ENCODE measurements at regions not wholly inside any gene's neighbourhood (a gene's known extent, or its start where the extent isn't known, plus 50 kb on each side); places are given as distances from the start of the nearest gene placed in this dataset.
A peak's percentile ranks its signal among the peaks of the same experiment; 100 is the strongest.
"Not testable (repeated sequence)": the region's sequence is repeated elsewhere in the genome, so short reads cannot be mapped to it uniquely, and the experiment has no call there.

DNA sequence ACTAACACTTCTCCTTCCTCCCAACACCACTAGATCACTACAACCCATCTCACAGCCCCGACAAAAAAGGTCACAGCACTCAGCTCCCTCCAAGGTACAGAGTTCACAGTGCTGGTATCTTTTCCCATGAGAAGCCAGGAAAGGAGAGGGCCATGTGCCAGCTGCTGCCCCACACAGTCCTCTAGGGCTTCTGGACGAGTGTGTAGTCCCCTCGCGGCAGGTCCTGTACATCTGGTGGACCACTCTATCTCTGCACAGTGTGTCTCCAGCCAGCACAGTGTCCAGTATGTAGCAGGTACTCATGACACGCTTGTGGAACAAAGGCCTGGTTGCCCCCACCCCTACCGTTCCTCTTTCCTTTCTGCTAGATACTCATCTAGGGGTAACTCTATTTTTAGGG, 134.4 kb upstream of the FOXN3 start:
- Histone ChIP-seq H3K27ac (no peak overlapping the region), H3K4me1 (no peaks in the 10 kb centered on the region), H3K36me3 (no peaks in the 10 kb centered on the region), H3K9me3 (no peaks in the 10 kb centered on the region), H3K4me3 (no peak overlapping the region), H3K27me3 (no peaks in the 10 kb centered on the region)
- TF ChIP-seq, protein P1, sequence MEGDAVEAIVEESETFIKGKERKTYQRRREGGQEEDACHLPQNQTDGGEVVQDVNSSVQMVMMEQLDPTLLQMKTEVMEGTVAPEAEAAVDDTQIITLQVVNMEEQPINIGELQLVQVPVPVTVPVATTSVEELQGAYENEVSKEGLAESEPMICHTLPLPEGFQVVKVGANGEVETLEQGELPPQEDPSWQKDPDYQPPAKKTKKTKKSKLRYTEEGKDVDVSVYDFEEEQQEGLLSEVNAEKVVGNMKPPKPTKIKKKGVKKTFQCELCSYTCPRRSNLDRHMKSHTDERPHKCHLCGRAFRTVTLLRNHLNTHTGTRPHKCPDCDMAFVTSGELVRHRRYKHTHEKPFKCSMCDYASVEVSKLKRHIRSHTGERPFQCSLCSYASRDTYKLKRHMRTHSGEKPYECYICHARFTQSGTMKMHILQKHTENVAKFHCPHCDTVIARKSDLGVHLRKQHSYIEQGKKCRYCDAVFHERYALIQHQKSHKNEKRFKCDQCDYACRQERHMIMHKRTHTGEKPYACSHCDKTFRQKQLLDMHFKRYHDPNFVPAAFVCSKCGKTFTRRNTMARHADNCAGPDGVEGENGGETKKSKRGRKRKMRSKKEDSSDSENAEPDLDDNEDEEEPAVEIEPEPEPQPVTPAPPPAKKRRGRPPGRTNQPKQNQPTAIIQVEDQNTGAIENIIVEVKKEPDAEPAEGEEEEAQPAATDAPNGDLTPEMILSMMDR (IDR thresholded peaks at IDR 0.05): no peak
- no peak for TF ChIP-seq POLR2A (IDR thresholded peaks at IDR 0.05)
- ATAC-seq: peak in 2 of 4 donors; percentile 22 to 89
- WGBS (ENCODE audit: insufficient coverage, low coverage, low lambda C conversion rate, missing lambda C conversion rate): 51% methylated on average over 5 of the region's 6 CpGs
- intact Hi-C loops (cut with DNase I): no loop called here
- no peak for DNase-seq

DNA sequence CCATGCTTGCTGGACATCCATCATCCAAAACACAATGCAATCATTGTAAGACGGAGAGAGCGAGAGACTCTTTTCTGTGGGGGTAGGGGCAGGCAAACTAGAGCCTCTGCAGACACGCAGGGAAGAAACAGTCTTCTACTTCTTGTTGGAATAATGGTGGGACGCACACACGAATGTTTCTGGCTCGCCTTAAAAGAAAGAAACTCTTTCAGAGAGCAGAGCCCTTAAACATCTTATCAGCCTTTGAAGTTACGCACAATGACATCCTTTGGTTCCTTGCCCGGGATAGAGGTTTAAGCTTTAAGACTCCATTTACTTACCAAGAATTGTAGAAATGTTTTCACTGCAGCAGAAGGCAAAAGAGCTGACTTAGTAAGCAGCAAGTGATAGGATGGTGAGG, 133.8 kb upstream of the FOXN3 start:
- no peaks in the 10 kb centered on the region for H3K27me3 ChIP-seq
- 77% methylated on average over 7 of the region's 8 CpGs for WGBS (ENCODE audit: insufficient coverage, low coverage, low lambda C conversion rate, missing lambda C conversion rate)
- no peaks in the 10 kb centered on the region for H3K36me3 ChIP-seq
- H3K4me1 ChIP-seq: no peaks in the 10 kb centered on the region
- ATAC-seq (no peak), DNase-seq (no peak)
- H3K4me3 ChIP-seq: no peak overlapping the region
- no peaks in the 10 kb centered on the region for H3K9me3 ChIP-seq
- H3K27ac ChIP-seq: no peak overlapping the region
- intact Hi-C loops (cut with DNase I): no loop called here
- TF ChIP-seq, protein P1 (IDR thresholded peaks at IDR 0.05): no peak
- no peak for TF ChIP-seq POLR2A (IDR thresholded peaks at IDR 0.05)

DNA sequence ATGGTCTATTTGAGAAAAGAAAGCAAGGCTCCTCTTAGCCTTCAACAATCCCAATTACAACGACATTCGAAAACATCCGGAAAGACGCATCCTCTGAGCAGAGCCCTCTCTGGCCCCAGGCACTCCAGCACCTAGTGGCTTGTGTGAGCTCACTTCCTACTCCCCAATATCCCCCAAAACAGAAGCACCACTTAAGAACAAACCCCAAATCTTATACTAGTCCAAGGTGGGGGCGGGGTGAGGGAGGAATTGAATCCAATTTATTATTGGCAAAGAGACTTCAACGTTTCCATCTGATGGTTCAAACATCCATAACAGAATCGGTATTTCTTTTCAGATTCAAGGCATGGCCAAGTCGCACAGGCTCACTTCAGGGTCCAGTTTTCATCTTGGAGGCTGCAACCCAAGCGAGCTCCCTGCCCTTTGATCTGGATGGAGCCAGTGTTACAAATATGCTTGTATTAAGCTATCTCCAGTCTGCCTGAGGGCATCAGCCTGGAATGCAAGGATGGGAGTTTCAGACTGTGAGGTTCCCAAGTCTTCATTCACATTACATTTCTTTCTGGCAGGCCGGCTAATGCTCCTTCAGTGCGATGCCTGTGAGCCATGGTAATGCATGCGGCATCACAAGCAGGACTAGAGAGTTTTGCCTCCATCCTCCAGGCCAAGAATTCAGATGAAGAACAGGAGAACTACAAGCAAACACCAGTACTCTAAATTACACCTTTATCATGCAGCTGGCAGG, 132.5 kb upstream of the FOXN3 start:
- WGBS (ENCODE audit: insufficient coverage, low coverage, low lambda C conversion rate, missing lambda C conversion rate): 93% methylated on average over 7 of the region's 12 CpGs
- H3K27me3 ChIP-seq: no peaks in the 10 kb centered on the region
- no peak overlapping the region for H3K4me3 ChIP-seq
- H3K4me1 ChIP-seq: no peaks in the 10 kb centered on the region
- TF ChIP-seq, protein P1 (IDR thresholded peaks at IDR 0.05): no peak
- TF ChIP-seq POLR2A (IDR thresholded peaks at IDR 0.05): no peak
- ATAC-seq: no peak
- no peaks in the 10 kb centered on the region for H3K36me3 ChIP-seq
- DNase-seq: no peak
- intact Hi-C loops (cut with DNase I): no loop called here
- H3K9me3 ChIP-seq: no peaks in the 10 kb centered on the region
- H3K27ac ChIP-seq: no peak overlapping the region

DNA sequence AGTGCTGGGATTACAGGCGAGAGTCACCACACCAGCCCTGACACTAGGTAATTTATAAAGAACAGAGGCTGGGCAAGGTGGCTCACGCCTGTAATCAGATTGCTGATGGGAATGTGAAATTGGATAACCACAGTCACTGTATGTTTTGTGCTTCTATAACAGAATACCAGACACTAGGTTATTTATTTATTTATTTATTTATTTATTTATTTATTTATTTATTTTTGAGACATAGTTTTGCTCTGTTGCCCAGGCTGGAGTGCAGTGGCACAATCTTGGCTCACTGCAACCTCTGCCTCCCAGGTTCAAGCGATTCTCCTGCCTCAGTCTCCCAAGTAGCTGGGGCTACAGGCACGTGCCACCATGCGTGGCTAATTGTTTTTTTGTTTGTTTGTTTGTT, 130.0 kb upstream of the FOXN3 start:
- H3K4me3 ChIP-seq; H3K36me3 ChIP-seq; H3K27ac ChIP-seq; DNase-seq; ATAC-seq; H3K4me1 ChIP-seq; H3K27me3 ChIP-seq; H3K9me3 ChIP-seq; intact Hi-C loops (cut with DNase I): not testable (repeated sequence)
- 87% methylated on average over 5 of the region's 5 CpGs for WGBS (ENCODE audit: insufficient coverage, low coverage, low lambda C conversion rate, missing lambda C conversion rate)

DNA sequence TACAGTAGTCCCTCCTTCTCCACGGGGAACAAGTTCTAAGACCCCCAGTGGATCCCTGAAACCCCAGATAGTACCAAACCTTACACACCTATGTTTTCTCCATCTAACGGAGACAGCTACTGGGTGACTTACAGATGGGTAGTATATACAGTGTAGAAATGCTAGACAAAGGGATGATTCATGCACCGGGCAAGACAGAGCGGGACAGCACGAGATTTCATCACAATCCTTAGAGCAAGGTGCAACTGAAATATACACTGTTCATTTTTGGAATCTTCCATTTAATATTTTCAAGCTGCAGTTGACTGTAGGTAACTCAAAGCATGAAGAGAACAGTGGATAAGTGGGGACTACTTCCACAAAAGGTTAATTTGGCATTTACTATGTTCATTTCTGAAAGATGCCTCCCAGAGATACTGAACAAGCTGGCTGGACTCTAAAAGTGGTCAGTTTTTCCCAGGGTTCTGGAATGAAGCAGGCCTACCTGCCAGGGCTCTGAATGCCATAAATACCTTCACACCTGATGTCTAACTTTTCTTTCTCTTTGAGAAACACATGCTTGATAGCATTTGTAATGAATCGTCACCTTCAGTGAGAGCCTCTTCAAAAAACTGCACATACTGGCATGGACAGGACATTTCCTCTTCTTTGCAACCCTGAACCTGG, 127.7 kb upstream of the FOXN3 start:
- Histone ChIP-seq H3K4me3 (no peak overlapping the region), H3K27ac (no peak overlapping the region), H3K36me3 (no peaks in the 10 kb centered on the region), H3K9me3 (no peaks in the 10 kb centered on the region), H3K27me3 (no peaks in the 10 kb centered on the region), H3K4me1 (no peaks in the 10 kb centered on the region)
- no peak for TF ChIP-seq POLR2A (IDR thresholded peaks at IDR 0.05)
- TF ChIP-seq, protein P1 (IDR thresholded peaks at IDR 0.05): no peak
- ATAC-seq (peak in 3 of 4 donors; percentile 21 to 84 (median 59)), DNase-seq (no peak)
- WGBS (ENCODE audit: insufficient coverage, low coverage, low lambda C conversion rate, missing lambda C conversion rate): 79% methylated on average over 6 of the region's 6 CpGs
- intact Hi-C loops (cut with DNase I): no loop called here

All from right lobe of liver (tissue), 6 donors.